ENCODE measurements at regions not wholly inside any gene's neighbourhood (a gene's known extent, or its start where the extent isn't known, plus 50 kb on each side); places are given as distances from the start of the nearest gene placed in this dataset.

GRCh38 chr1:165069829-165070228 lies 286.7 kb downstream of the LMX1A start:
- DNase-seq (ENCODE audit: low spot score) = no peak
- no peak overlapping the region for H3K9ac ChIP-seq
- H3K79me2 ChIP-seq (ENCODE audit: low read depth) = no peaks in the 10 kb centered on the region
- no peak overlapping the region for H3K4me3 ChIP-seq
- TF ChIP-seq EZH2 (IDR thresholded peaks at IDR 0.05) (no peak), CTCF (IDR thresholded peaks at IDR 0.05) (no peak), EZH2phosphoT487 (IDR thresholded peaks at IDR 0.05) (no peak)
- Mint-ChIP-seq H3K4me1 (peaks cover 14% of the 10 kb centered on the region), H3K9me3 (no peaks in the 10 kb centered on the region), H3K27ac (no peak overlapping the region), H3K27me3 (ENCODE audit: insufficient read depth, low read depth) (no peaks in the 10 kb centered on the region), H3K36me3 (no peaks in the 10 kb centered on the region), H3K4me3 (no peak overlapping the region)
- no peaks in the 10 kb centered on the region for H4K20me1 ChIP-seq (ENCODE audit: low read depth)
- H3K4me2 ChIP-seq = no peak overlapping the region
- H3K4me1 ChIP-seq = no peaks in the 10 kb centered on the region
- no peak overlapping the region for H3K27ac ChIP-seq
- no peaks in the 10 kb centered on the region for H3K36me3 ChIP-seq
- no peaks in the 10 kb centered on the region for H3K27me3 ChIP-seq
- H2AFZ ChIP-seq (replicated peaks) = no peak overlapping the region
- no peaks in the 10 kb centered on the region for H3K9me3 ChIP-seq (ENCODE audit: low read depth)
- H3F3A ChIP-seq (ENCODE audit: low read depth) = no peaks in the 10 kb centered on the region

- H3K79me2 ChIP-seq (ENCODE audit: low read depth) = no peaks in the 10 kb centered on the region
- no peak overlapping the region for H3K4me2 ChIP-seq
- no peak for DNase-seq (ENCODE audit: low spot score)
- no peaks in the 10 kb centered on the region for H3F3A ChIP-seq (ENCODE audit: low read depth)
- no peak overlapping the region for H2AFZ ChIP-seq (replicated peaks)
- H3K27me3 ChIP-seq = no peaks in the 10 kb centered on the region
- no peak overlapping the region for H3K4me3 Mint-ChIP-seq
- H3K27me3 Mint-ChIP-seq (ENCODE audit: insufficient read depth, low read depth) = no peaks in the 10 kb centered on the region
- H3K36me3 ChIP-seq = no peaks in the 10 kb centered on the region
- no peaks in the 10 kb centered on the region for H3K9me3 Mint-ChIP-seq
- H4K20me1 ChIP-seq (ENCODE audit: low read depth) = no peaks in the 10 kb centered on the region
- no peak overlapping the region for H3K27ac ChIP-seq
- H3K9me3 ChIP-seq (ENCODE audit: low read depth) = no peaks in the 10 kb centered on the region
- H3K4me3 ChIP-seq = no peak overlapping the region
- no peaks in the 10 kb centered on the region for H3K36me3 Mint-ChIP-seq
- no peak overlapping the region for H3K27ac Mint-ChIP-seq
- TF ChIP-seq CTCF (IDR thresholded peaks at IDR 0.05) (no peak), EZH2phosphoT487 (IDR thresholded peaks at IDR 0.05) (no peak), EZH2 (IDR thresholded peaks at IDR 0.05) (no peak)
- H3K4me1 ChIP-seq = no peaks in the 10 kb centered on the region
- H3K4me1 Mint-ChIP-seq = peaks cover 14% of the 10 kb centered on the region
- no peak overlapping the region for H3K9ac ChIP-seq
Observed at GRCh38 chr1:165068741-165069140, 287.8 kb downstream of the LMX1A start.

- Mint-ChIP-seq H3K27ac (no peak overlapping the region), H3K4me1 (peaks cover 10% of the 10 kb centered on the region), H3K4me3 (no peak overlapping the region), H3K9me3 (no peaks in the 10 kb centered on the region), H3K27me3 (ENCODE audit: insufficient read depth, low read depth) (no peaks in the 10 kb centered on the region), H3K36me3 (no peaks in the 10 kb centered on the region)
- no peak for TF ChIP-seq EZH2phosphoT487 (IDR thresholded peaks at IDR 0.05)
- no peak for TF ChIP-seq EZH2 (IDR thresholded peaks at IDR 0.05)
- no peak for TF ChIP-seq CTCF (IDR thresholded peaks at IDR 0.05)
- Histone ChIP-seq H3F3A (ENCODE audit: low read depth) (no peaks in the 10 kb centered on the region), H3K27ac (no peak overlapping the region), H2AFZ (replicated peaks) (no peak overlapping the region), H3K4me1 (no peaks in the 10 kb centered on the region), H3K4me2 (no peak overlapping the region), H3K27me3 (no peaks in the 10 kb centered on the region), H3K79me2 (ENCODE audit: low read depth) (no peaks in the 10 kb centered on the region), H3K36me3 (no peaks in the 10 kb centered on the region), H3K9ac (no peak overlapping the region), H4K20me1 (ENCODE audit: low read depth) (no peaks in the 10 kb centered on the region), H3K4me3 (no peak overlapping the region), H3K9me3 (ENCODE audit: low read depth) (no peaks in the 10 kb centered on the region)
- DNase-seq (ENCODE audit: low spot score) = no peak
Observed at GRCh38 chr1:165067829-165068228, 288.7 kb downstream of the LMX1A start.
